ENCODE measurements at regions not wholly inside any gene's neighbourhood (a gene's known extent, or its start where the extent isn't known, plus 50 kb on each side); places are given as distances from the start of the nearest gene placed in this dataset.

GRCh38 chr1:200333329-200333728 lies 76.5 kb downstream of the ZNF281 start:
- no peak for TF ChIP-seq CTCF (IDR thresholded peaks at IDR 0.05)
- TF ChIP-seq EZH2 (IDR thresholded peaks at IDR 0.05; ENCODE audit: borderline replicate concordance, insufficient read depth, low read depth, low read length, poor library complexity, severe bottlenecking): no peak
